Endothelial cell (in vitro differentiated cells): ENCODE measurements at regions not wholly inside any gene's neighbourhood (a gene's known extent, or its start where the extent isn't known, plus 50 kb on each side); places are given as distances from the start of the nearest gene placed in this dataset.

Source experiments
- DNase-seq: peaks from one replicate; pipeline ENCODE4 v3.0.0; 2021; ENCODE audit warnings: low spot score
- H3K27ac Mint-ChIP-seq: one replicate; pipeline ENCODE4 v1.8.0; 2021; ENCODE audit warnings: mixed read lengths, inconsistent platforms; ENCODE audit not compliant: unreplicated experiment
- H3K27me3 Mint-ChIP-seq: one replicate; pipeline ENCODE4 v1.8.0; 2021; ENCODE audit warnings: mild to moderate bottlenecking, moderate library complexity, mixed read lengths, inconsistent platforms; ENCODE audit not compliant: unreplicated experiment
- H3K36me3 Mint-ChIP-seq: one replicate; pipeline ENCODE4 v1.8.0; 2021; ENCODE audit warnings: mild to moderate bottlenecking, low read depth, mixed read lengths, inconsistent platforms; ENCODE audit not compliant: unreplicated experiment
- H3K4me1 Mint-ChIP-seq: one replicate; pipeline ENCODE4 v1.8.0; 2021; ENCODE audit warnings: mild to moderate bottlenecking, mixed read lengths, inconsistent platforms; ENCODE audit not compliant: unreplicated experiment
- H3K4me3 Mint-ChIP-seq: one replicate; pipeline ENCODE4 v1.8.0; 2021; ENCODE audit warnings: mild to moderate bottlenecking, mixed read lengths, inconsistent platforms; ENCODE audit not compliant: unreplicated experiment
- H3K9me3 Mint-ChIP-seq: one replicate; pipeline ENCODE4 v1.8.0; 2021; ENCODE audit warnings: mixed read lengths, inconsistent platforms; ENCODE audit not compliant: unreplicated experiment
- TF ChIP-seq, protein P1 (sequence below): fragments of 200-600 bp; sonication (generic); IDR thresholded peaks from one replicate; pipeline ENCODE4 v1.5.0; 2021; ENCODE audit warnings: antibody characterized with exemption; ENCODE audit not compliant: unreplicated experiment

DNA sequence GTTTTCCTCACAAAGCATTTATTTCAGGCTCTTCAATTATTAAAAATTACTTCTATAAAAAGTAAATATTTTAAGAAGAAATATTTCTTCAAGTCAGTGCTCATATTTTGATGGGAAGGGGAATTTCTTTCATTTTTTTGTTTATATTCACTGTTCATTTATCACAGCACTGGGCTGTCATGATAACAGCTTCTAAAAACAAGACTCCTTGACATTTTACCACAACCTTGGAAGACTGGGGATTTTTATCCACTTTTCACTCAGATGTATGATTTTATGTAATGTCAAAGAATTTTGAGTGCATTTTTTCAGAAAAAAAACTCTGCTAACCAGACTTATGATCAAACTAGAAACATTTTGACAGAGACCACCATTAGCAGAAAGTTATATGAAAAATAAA, 149.7 kb downstream of the PHLDA1 start:
- H3K36me3 Mint-ChIP-seq, result no peaks in the 10 kb centered on the region
- no peak overlapping the region for H3K27ac Mint-ChIP-seq
- no peaks in the 10 kb centered on the region for H3K9me3 Mint-ChIP-seq
- H3K4me1 Mint-ChIP-seq, result peaks cover 9% of the 10 kb centered on the region
- no peak for DNase-seq
- TF ChIP-seq, protein P1, sequence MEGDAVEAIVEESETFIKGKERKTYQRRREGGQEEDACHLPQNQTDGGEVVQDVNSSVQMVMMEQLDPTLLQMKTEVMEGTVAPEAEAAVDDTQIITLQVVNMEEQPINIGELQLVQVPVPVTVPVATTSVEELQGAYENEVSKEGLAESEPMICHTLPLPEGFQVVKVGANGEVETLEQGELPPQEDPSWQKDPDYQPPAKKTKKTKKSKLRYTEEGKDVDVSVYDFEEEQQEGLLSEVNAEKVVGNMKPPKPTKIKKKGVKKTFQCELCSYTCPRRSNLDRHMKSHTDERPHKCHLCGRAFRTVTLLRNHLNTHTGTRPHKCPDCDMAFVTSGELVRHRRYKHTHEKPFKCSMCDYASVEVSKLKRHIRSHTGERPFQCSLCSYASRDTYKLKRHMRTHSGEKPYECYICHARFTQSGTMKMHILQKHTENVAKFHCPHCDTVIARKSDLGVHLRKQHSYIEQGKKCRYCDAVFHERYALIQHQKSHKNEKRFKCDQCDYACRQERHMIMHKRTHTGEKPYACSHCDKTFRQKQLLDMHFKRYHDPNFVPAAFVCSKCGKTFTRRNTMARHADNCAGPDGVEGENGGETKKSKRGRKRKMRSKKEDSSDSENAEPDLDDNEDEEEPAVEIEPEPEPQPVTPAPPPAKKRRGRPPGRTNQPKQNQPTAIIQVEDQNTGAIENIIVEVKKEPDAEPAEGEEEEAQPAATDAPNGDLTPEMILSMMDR, result no peak
- no peak overlapping the region for H3K4me3 Mint-ChIP-seq
- peaks cover 1% of the 10 kb centered on the region for H3K27me3 Mint-ChIP-seq

DNA sequence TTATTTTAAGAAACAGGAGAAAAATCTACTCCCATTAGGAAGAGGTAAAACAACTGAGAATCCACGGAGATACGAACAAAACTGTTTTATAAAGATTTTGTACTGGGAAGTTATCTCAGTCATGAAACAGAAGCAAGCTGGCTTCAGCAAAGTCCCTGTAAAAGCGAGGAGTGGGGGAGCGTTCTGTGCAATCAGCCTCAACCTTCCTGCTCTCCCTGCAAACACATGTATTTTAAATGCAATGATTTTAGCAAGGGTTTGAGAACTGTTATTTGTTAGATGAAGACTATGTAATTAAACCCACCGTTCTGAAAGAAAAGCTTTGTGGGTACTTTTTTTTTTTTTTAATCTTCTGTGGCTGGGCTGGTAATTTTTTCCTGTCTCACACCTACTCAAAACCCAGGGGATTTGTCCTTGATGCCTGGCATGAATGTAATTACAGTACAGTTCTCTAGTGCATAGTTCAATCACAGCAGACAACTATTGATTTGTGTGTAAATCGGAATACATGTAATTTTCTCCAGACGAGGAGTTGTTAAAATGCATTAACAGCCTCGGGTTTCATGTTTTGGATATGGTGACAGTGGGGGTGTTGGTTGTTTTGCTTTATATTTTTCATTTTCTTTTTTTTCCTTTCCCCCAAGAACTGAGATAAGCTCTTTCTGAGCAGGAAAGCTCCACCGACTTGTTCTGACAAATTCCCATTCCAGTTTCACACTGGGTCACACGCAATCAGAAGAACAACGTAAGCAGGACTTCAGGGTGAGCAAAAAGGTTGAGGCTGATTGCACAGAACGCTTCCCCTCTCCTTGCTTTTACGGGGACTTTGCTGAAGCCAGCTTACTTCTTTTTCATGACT, 153.6 kb downstream of the PHLDA1 start:
- Mint-ChIP-seq H3K9me3 (no peaks in the 10 kb centered on the region), H3K27me3 (no peaks in the 10 kb centered on the region), H3K27ac (no peak overlapping the region), H3K36me3 (no peaks in the 10 kb centered on the region), H3K4me3 (no peak overlapping the region), H3K4me1 (peaks cover 10% of the 10 kb centered on the region)
- TF ChIP-seq, protein P1, result no peak
- DNase-seq, result no peak

DNA sequence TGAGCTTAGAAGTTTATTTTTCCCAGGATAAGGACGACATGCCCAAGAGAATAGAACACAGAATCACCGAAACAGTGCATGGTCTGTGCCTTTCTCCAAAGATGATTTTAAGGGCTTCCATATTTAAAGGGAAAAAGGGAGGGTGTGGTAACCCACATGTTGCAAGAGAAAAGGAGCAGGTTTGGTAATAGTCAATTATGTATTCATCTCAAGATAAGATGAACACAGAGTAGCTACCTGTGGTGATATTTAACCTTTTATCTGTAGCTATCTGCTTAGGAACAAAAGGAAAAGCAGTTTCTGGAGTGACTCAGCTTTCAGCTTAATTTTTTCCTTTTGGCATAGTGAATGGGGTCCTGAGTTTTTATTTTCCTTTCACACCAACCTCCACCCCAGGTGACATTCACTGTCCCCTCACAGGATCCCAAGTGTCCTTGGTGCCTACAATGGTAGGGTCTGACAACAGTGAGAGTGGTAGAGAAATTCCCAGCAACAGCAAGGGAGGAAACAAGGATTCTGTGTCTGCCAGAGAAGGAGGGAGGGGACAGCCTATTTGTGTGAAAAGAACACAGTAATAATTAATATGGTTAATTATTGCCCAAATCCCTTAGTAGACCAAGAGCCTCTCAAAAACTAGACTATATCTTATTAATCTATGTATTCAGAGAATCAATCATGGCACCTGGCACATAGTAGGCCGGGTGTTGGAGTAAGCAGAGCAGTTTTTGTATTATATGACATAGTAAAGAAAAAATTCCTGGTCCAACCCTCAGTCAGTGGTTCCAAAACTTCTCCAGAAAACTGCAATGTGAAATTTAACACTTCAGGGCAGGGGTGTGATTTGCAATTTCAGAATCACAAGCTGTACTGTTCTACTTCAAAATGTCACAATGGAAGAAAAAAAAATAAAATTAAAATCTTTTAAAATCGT, 154.5 kb downstream of the PHLDA1 start:
- DNase-seq, result no peak
- no peaks in the 10 kb centered on the region for H3K36me3 Mint-ChIP-seq
- H3K27ac Mint-ChIP-seq, result no peak overlapping the region
- no peaks in the 10 kb centered on the region for H3K9me3 Mint-ChIP-seq
- H3K4me3 Mint-ChIP-seq, result no peak overlapping the region
- no peaks in the 10 kb centered on the region for H3K27me3 Mint-ChIP-seq
- TF ChIP-seq, protein P1, result no peak
- H3K4me1 Mint-ChIP-seq, result peaks cover 10% of the 10 kb centered on the region

- H3K27me3 Mint-ChIP-seq, result no peaks in the 10 kb centered on the region
- H3K4me1 Mint-ChIP-seq, result peaks cover 10% of the 10 kb centered on the region
- no peak overlapping the region for H3K4me3 Mint-ChIP-seq
- H3K36me3 Mint-ChIP-seq, result no peaks in the 10 kb centered on the region
- TF ChIP-seq, protein P1, result no peak
- no peak for DNase-seq
- H3K9me3 Mint-ChIP-seq, result no peaks in the 10 kb centered on the region
- no peak overlapping the region for H3K27ac Mint-ChIP-seq
These were observed 157.1 kb downstream of the PHLDA1 start for GRCh38 chr12:75874441-75874840.

DNA sequence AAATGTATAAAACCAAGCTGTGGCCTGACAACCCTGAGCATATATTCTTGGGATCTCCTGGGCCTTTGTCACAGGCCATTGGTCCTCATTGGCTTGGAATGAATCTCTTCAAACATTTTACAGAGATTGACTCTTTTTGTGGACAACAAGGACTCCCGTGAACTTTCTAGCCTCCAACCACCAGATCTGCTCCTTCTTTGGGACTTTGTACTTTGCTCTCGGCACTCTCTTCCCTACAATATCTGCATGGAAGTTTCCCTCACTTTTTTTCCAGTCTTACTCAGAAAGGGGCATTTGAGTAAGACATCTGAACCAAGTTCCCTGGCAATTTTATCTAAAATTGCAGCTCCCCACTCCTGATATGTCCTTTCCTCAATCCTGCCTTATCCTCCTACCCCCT, 158.8 kb downstream of the PHLDA1 start:
- H3K27ac Mint-ChIP-seq, result no peak overlapping the region
- peaks cover 10% of the 10 kb centered on the region for H3K4me1 Mint-ChIP-seq
- no peaks in the 10 kb centered on the region for H3K9me3 Mint-ChIP-seq
- H3K36me3 Mint-ChIP-seq, result no peaks in the 10 kb centered on the region
- TF ChIP-seq, protein P1, result no peak
- no peak for DNase-seq
- no peaks in the 10 kb centered on the region for H3K27me3 Mint-ChIP-seq
- no peak overlapping the region for H3K4me3 Mint-ChIP-seq
